ENCODE measurements at regions not wholly inside any gene's neighbourhood (a gene's known extent, or its start where the extent isn't known, plus 50 kb on each side); places are given as distances from the start of the nearest gene placed in this dataset.
"Not testable (repeated sequence)": the region's sequence is repeated elsewhere in the genome, so short reads cannot be mapped to it uniquely, and the experiment has no call there.

GRCh38 chr10:44252631-44253030 lies 132.3 kb downstream of the CXCL12 start:
- not testable (repeated sequence) for H3K27ac ChIP-seq (ENCODE audit: low read length); H3K4me1 ChIP-seq (ENCODE audit: control insufficient read depth in 1 of 2, insufficient read depth in 2 of 2, low read length in 2 of 2); H3K27me3 ChIP-seq (ENCODE audit: low read depth, low read length); H3K9me3 ChIP-seq (ENCODE audit: control insufficient read depth in 1 of 2, low read length in 2 of 2); H3K4me3 ChIP-seq (ENCODE audit: low read depth in 1 of 2, low read length in 2 of 2); H3K36me3 ChIP-seq (ENCODE audit: control insufficient read depth in 1 of 2, insufficient read depth in 2 of 2, low read length in 2 of 2)

DNA sequence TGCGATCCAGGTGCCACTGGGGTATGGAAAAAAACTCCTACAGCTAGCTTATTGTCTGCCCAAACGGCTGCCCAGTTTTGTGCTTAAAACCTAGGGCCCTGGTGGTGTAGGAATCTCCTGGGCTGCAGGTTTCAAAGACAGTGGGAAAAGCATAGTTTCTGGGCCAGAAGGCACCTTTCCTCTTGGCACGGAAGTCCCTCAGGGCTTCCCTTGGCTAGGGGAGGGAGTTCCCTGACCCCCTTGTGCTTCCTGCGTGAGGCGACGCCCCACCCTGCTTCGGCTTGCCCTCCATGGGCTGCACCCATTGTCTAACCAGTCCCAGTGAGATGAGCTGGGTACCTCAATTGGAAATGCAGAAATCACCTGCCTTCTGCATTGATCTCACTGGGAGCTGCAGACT lies 135.0 kb downstream of the CXCL12 start:
- H3K4me3 ChIP-seq (ENCODE audit: low read depth in 1 of 2, low read length in 2 of 2); H3K27me3 ChIP-seq (ENCODE audit: low read depth, low read length): not testable (repeated sequence)

GRCh38 chr10:44249490-44249889 lies 135.4 kb downstream of the CXCL12 start:
- Histone ChIP-seq H3K27ac (ENCODE audit: low read length) (no peak overlapping the region), H3K9me3 (ENCODE audit: control insufficient read depth in 1 of 2, low read length in 2 of 2) (no peaks in the 10 kb centered on the region), H3K27me3 (ENCODE audit: low read depth, low read length) (no peaks in the 10 kb centered on the region), H3K4me3 (ENCODE audit: low read depth in 1 of 2, low read length in 2 of 2) (no peak overlapping the region), H3K4me1 (ENCODE audit: control insufficient read depth in 1 of 2, insufficient read depth in 2 of 2, low read length in 2 of 2) (peaks cover 0 to 5% of the 10 kb centered on the region in 2 donors), H3K36me3 (ENCODE audit: control insufficient read depth in 1 of 2, insufficient read depth in 2 of 2, low read length in 2 of 2) (no peaks in the 10 kb centered on the region)

More for the DNA sequence above, 135.0 kb downstream of the CXCL12 start:
- not testable (repeated sequence) for H3K4me1 ChIP-seq (ENCODE audit: control insufficient read depth in 1 of 2, insufficient read depth in 2 of 2, low read length in 2 of 2); H3K27ac ChIP-seq (ENCODE audit: low read length); H3K36me3 ChIP-seq (ENCODE audit: control insufficient read depth in 1 of 2, insufficient read depth in 2 of 2, low read length in 2 of 2); H3K9me3 ChIP-seq (ENCODE audit: control insufficient read depth in 1 of 2, low read length in 2 of 2)

- not testable (repeated sequence) for H3K4me3 ChIP-seq (ENCODE audit: low read depth in 1 of 2, low read length in 2 of 2); H3K36me3 ChIP-seq (ENCODE audit: control insufficient read depth in 1 of 2, insufficient read depth in 2 of 2, low read length in 2 of 2); H3K27me3 ChIP-seq (ENCODE audit: low read depth, low read length); H3K4me1 ChIP-seq (ENCODE audit: control insufficient read depth in 1 of 2, insufficient read depth in 2 of 2, low read length in 2 of 2); H3K9me3 ChIP-seq (ENCODE audit: control insufficient read depth in 1 of 2, low read length in 2 of 2); H3K27ac ChIP-seq (ENCODE audit: low read length)
Observed at GRCh38 chr10:44246700-44247099, 138.2 kb downstream of the CXCL12 start.

GRCh38 chr10:44246287-44246686 lies 138.6 kb downstream of the CXCL12 start:
- not testable (repeated sequence) for H3K4me3 ChIP-seq (ENCODE audit: low read depth in 1 of 2, low read length in 2 of 2); H3K27ac ChIP-seq (ENCODE audit: low read length); H3K4me1 ChIP-seq (ENCODE audit: control insufficient read depth in 1 of 2, insufficient read depth in 2 of 2, low read length in 2 of 2); H3K27me3 ChIP-seq (ENCODE audit: low read depth, low read length); H3K9me3 ChIP-seq (ENCODE audit: control insufficient read depth in 1 of 2, low read length in 2 of 2); H3K36me3 ChIP-seq (ENCODE audit: control insufficient read depth in 1 of 2, insufficient read depth in 2 of 2, low read length in 2 of 2)

- H3K36me3 ChIP-seq (ENCODE audit: control insufficient read depth in 1 of 2, insufficient read depth in 2 of 2, low read length in 2 of 2): no peaks in the 10 kb centered on the region
Observed at GRCh38 chr10:44245601-44245938, 139.3 kb downstream of the CXCL12 start.

GRCh38 chr10:44244745-44245600 lies 139.9 kb downstream of the CXCL12 start:
- H3K9me3 ChIP-seq (ENCODE audit: control insufficient read depth in 1 of 2, low read length in 2 of 2): no peaks in the 10 kb centered on the region
- no peak overlapping the region for H3K27ac ChIP-seq (ENCODE audit: low read length)
- H3K4me1 ChIP-seq (ENCODE audit: control insufficient read depth in 1 of 2, insufficient read depth in 2 of 2, low read length in 2 of 2): no peaks in the 10 kb centered on the region
- no peak overlapping the region for H3K4me3 ChIP-seq (ENCODE audit: low read depth in 1 of 2, low read length in 2 of 2)
- no peaks in the 10 kb centered on the region for H3K36me3 ChIP-seq (ENCODE audit: control insufficient read depth in 1 of 2, insufficient read depth in 2 of 2, low read length in 2 of 2)
- H3K27me3 ChIP-seq (ENCODE audit: low read depth, low read length): no peaks in the 10 kb centered on the region

More at GRCh38 chr10:44245601-44245938, 139.3 kb downstream of the CXCL12 start:
- H3K4me3 ChIP-seq (ENCODE audit: low read depth in 1 of 2, low read length in 2 of 2): no peak overlapping the region
- no peak overlapping the region for H3K27ac ChIP-seq (ENCODE audit: low read length)
- H3K9me3 ChIP-seq (ENCODE audit: control insufficient read depth in 1 of 2, low read length in 2 of 2): no peaks in the 10 kb centered on the region
- no peaks in the 10 kb centered on the region for H3K4me1 ChIP-seq (ENCODE audit: control insufficient read depth in 1 of 2, insufficient read depth in 2 of 2, low read length in 2 of 2)
- no peaks in the 10 kb centered on the region for H3K27me3 ChIP-seq (ENCODE audit: low read depth, low read length)

DNA sequence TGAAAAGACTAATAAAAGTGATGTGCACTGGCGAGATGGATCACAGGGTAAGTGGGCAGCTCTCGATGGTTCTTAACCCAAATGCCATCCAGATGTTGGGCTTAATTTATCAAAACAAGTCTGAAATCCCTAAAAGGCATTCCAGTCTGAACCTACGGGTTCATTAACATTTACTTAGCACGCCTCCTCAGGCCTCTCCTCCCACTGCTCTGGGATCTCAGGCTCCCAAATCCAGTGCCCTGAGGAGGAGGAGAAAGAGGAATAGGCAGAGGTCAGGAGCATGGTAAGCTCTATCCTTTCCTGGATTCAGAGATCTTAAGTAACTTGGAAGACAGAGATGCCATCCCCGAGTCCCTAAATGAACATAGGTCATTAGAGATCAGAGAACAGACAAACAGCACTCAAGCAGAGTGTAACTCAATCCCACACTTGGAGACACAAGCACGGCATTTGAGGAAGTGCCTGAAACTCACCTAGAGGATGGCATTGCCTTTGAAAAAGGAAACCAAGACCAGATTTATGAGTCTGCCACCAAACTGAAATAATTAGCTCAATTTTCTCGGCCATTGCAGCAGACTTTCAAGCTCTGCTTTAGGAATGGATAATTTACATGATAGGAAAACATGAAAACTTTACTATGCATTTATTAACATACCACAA lies 140.9 kb downstream of the CXCL12 start:
- Histone ChIP-seq H3K4me1 (ENCODE audit: control insufficient read depth in 1 of 2, insufficient read depth in 2 of 2, low read length in 2 of 2) (no peaks in the 10 kb centered on the region), H3K4me3 (ENCODE audit: low read depth in 1 of 2, low read length in 2 of 2) (no peak overlapping the region), H3K27ac (ENCODE audit: low read length) (no peak overlapping the region), H3K27me3 (ENCODE audit: low read depth, low read length) (no peaks in the 10 kb centered on the region), H3K9me3 (ENCODE audit: control insufficient read depth in 1 of 2, low read length in 2 of 2) (no peaks in the 10 kb centered on the region), H3K36me3 (ENCODE audit: control insufficient read depth in 1 of 2, insufficient read depth in 2 of 2, low read length in 2 of 2) (no peaks in the 10 kb centered on the region)

GRCh38 chr10:44242826-44243225 lies 142.1 kb downstream of the CXCL12 start:
- Histone ChIP-seq H3K36me3 (ENCODE audit: control insufficient read depth in 1 of 2, insufficient read depth in 2 of 2, low read length in 2 of 2) (no peaks in the 10 kb centered on the region), H3K4me1 (ENCODE audit: control insufficient read depth in 1 of 2, insufficient read depth in 2 of 2, low read length in 2 of 2) (no peaks in the 10 kb centered on the region), H3K9me3 (ENCODE audit: control insufficient read depth in 1 of 2, low read length in 2 of 2) (no peaks in the 10 kb centered on the region), H3K27ac (ENCODE audit: low read length) (no peak overlapping the region), H3K27me3 (ENCODE audit: low read depth, low read length) (no peaks in the 10 kb centered on the region), H3K4me3 (ENCODE audit: low read depth in 1 of 2, low read length in 2 of 2) (no peak overlapping the region)

- Histone ChIP-seq H3K27ac (ENCODE audit: low read length) (no peak overlapping the region), H3K36me3 (ENCODE audit: control insufficient read depth in 1 of 2, insufficient read depth in 2 of 2, low read length in 2 of 2) (no peaks in the 10 kb centered on the region), H3K4me1 (ENCODE audit: control insufficient read depth in 1 of 2, insufficient read depth in 2 of 2, low read length in 2 of 2) (no peaks in the 10 kb centered on the region), H3K27me3 (ENCODE audit: low read depth, low read length) (no peaks in the 10 kb centered on the region), H3K4me3 (ENCODE audit: low read depth in 1 of 2, low read length in 2 of 2) (no peak overlapping the region), H3K9me3 (ENCODE audit: control insufficient read depth in 1 of 2, low read length in 2 of 2) (no peaks in the 10 kb centered on the region)
Observed at GRCh38 chr10:44242091-44242490, 142.8 kb downstream of the CXCL12 start.

DNA sequence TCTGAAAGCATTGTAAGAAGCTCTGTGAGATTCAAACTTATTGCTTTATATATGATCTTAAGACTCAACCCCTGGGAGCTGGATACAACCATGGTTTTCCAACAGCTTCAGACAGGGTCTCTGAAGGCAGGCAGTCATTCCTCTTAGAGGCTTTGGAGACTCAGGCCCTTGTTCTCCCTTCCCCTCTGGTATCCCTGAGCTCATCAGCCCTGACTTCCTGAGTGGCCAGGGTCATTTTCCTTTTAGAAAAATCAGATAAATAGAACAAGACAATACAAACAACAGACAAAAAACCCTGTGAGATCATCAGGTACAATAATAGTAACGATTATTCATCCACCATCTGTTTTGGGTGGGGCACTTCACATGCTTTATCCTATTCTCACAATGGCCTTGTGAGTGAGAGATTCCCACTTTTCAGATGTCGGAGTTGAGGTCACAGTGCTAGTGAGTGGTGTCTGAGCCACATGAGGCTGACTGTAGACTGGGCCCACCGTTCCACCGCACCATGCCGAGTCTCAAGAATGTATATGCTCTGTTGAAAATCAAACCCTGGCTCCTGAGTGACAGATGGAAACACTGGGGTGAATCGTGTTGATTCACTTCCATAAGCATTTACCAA lies 144.2 kb downstream of the CXCL12 start:
- H3K9me3 ChIP-seq (ENCODE audit: control insufficient read depth in 1 of 2, low read length in 2 of 2): no peaks in the 10 kb centered on the region
- no peaks in the 10 kb centered on the region for H3K27me3 ChIP-seq (ENCODE audit: low read depth, low read length)
- H3K4me3 ChIP-seq (ENCODE audit: low read depth in 1 of 2, low read length in 2 of 2): no peak overlapping the region
- no peaks in the 10 kb centered on the region for H3K36me3 ChIP-seq (ENCODE audit: control insufficient read depth in 1 of 2, insufficient read depth in 2 of 2, low read length in 2 of 2)
- H3K4me1 ChIP-seq (ENCODE audit: control insufficient read depth in 1 of 2, insufficient read depth in 2 of 2, low read length in 2 of 2): no peaks in the 10 kb centered on the region
- no peak overlapping the region for H3K27ac ChIP-seq (ENCODE audit: low read length)
